A549 (cell line): ENCODE measurements at regions not wholly inside any gene's neighbourhood (a gene's known extent, or its start where the extent isn't known, plus 50 kb on each side); places are given as distances from the start of the nearest gene placed in this dataset.
A peak's percentile ranks its signal among the peaks of the same experiment; 100 is the strongest.

Experiments used
- ATAC-seq, 2 experiments: fragments of 200-7000 bp in 1 of 2; fragments of >200 bp in 1 of 2; cut with Nextera tagmentation in 1 of 2; cut with Tn5 transposase in 1 of 2; 3 replicates each; pipeline versions ENCODE4 v1.8.0 to v1.9.1; 2018 to 2020; ENCODE audit warnings: mild to moderate bottlenecking in 1 of 2, moderate library complexity in 1 of 2
- CTCF ChIA-PET: fragments of 300-600 bp; sonication (Branson Sonifier 250); formaldehyde crosslinking; extraction: SDS; loops from one replicate; lab custom pipeline; 2021; ENCODE audit warnings: antibody characterized with exemption, inconsistent platforms; lab: Yijun Ruan, JAX
- POLR2A ChIA-PET: fragments of 350-600 bp; formaldehyde crosslinking; extraction: SDS; loops from one replicate; lab custom pipeline; 2021; ENCODE audit warnings: antibody characterized with exemption, inconsistent platforms; lab: Yijun Ruan, JAX
- DNase-seq, 2 experiments: peaks; one replicate each; pipeline versions ENCODE4 v3.0.0 to v3.0.0-alpha.2; 2011 to 2016; ENCODE audit warnings: low read depth in 1 of 2, low spot score in 1 of 2
- FAIRE-seq: peaks from 2 replicates; lab custom pipeline; 2011; peaks lifted over from hg19 to GRCh38; lab: Jason Lieb, UNC
- H3K27ac ChIP-seq, 2 experiments: fragments of >200 bp; sonication (Bioruptor Twin); formaldehyde crosslinking; 3 replicates each; pipeline ENCODE4 v1.5.1; 2016 to 2017
- H3K4me1 ChIP-seq: fragments of >200 bp; sonication (Bioruptor Twin); formaldehyde crosslinking; 3 replicates; pipeline ENCODE4 v1.6.1; 2016
- H3K4me2 ChIP-seq: fragments of >200 bp; sonication (Bioruptor Twin); formaldehyde crosslinking; 3 replicates; pipeline ENCODE4 v1.6.1; 2016
- H3K4me3 ChIP-seq: fragments of >200 bp; sonication (Bioruptor Twin); formaldehyde crosslinking; 3 replicates; pipeline ENCODE4 v1.5.1; 2016
- H3K9me3 ChIP-seq: fragments of >200 bp; sonication (Bioruptor Twin); formaldehyde crosslinking; 3 replicates; pipeline ENCODE4 v1.6.1; 2016
- BHLHE40 ChIP-seq: IDR thresholded peaks from 2 replicates; pipeline ENCODE4 v1.6.1; 2012; ENCODE audit warnings: low read depth, low read length, inconsistent platforms
- EHF ChIP-seq: fragments of 250-450 bp; sonication (Bioruptor Pico); IDR thresholded peaks from 2 replicates; pipeline ENCODE4 v1.5.0; 2020; ENCODE audit warnings: mild to moderate bottlenecking
- ESRRA ChIP-seq: fragments of 150-350 bp; IDR thresholded peaks from 2 replicates; pipeline ENCODE4 v1.6.1; 2014; ENCODE audit warnings: mild to moderate bottlenecking, low read length, borderline replicate concordance
- FOXS1 ChIP-seq: fragments of 250-450 bp; sonication (Bioruptor Pico); IDR thresholded peaks from 2 replicates; pipeline ENCODE4 v1.5.0; 2020; ENCODE audit warnings: mild to moderate bottlenecking, moderate library complexity
- GATA3 ChIP-seq: IDR thresholded peaks from 2 replicates; pipeline ENCODE4 v1.6.1; 2012; ENCODE audit warnings: borderline replicate concordance
- HDAC2 ChIP-seq: fragments of 200-600 bp; sonication (generic); IDR thresholded peaks from 2 replicates; pipeline ENCODE4 v1.6.1; 2016
- HOXA7 ChIP-seq: fragments of 250-450 bp; sonication (Bioruptor Pico); IDR thresholded peaks from 2 replicates; pipeline ENCODE4 v1.5.0; 2020; ENCODE audit warnings: mild to moderate bottlenecking, moderate library complexity
- JUN ChIP-seq, 2 experiments: fragments of >200 bp; sonication (Bioruptor Twin); formaldehyde crosslinking; IDR thresholded peaks; 2 replicates in 1 of 2; 3 replicates in 1 of 2; pipeline ENCODE4 v1.6.1; 2016 to 2017
- KDM1A ChIP-seq: fragments of 200-600 bp; sonication (generic); IDR thresholded peaks from 2 replicates; pipeline ENCODE4 v1.6.1; 2016; ENCODE audit warnings: low read depth, mild to moderate bottlenecking
- KDM5A ChIP-seq: fragments of 200-600 bp; sonication (generic); IDR thresholded peaks from 2 replicates; pipeline ENCODE4 v1.6.1; 2016; ENCODE audit warnings: antibody characterized with exemption, mild to moderate bottlenecking
- MAFK ChIP-seq: fragments of 450-650 bp; IDR thresholded peaks from 2 replicates; pipeline ENCODE4 v1.6.1; 2014; ENCODE audit not compliant: partially characterized antibody
- MYC ChIP-seq: IDR thresholded peaks from 2 replicates; pipeline ENCODE4 v1.6.1; 2012; ENCODE audit warnings: mild to moderate bottlenecking, inconsistent platforms, low read length, improper control_type of control experiment, borderline replicate concordance
- POLR2AphosphoS2 ChIP-seq: conservative IDR thresholded peaks from 2 replicates; pipeline ENCODE4 v1.6.1; 2012; ENCODE audit warnings: low read length, improper control_type of control experiment, inconsistent platforms
- RAD21 ChIP-seq, 2 experiments: fragments of >200 bp in 1 of 2; sonication (Bioruptor Twin) in 1 of 2; formaldehyde crosslinking in 1 of 2; IDR thresholded peaks in 1 of 2; conservative IDR thresholded peaks in 1 of 2; 2 replicates in 1 of 2; 3 replicates in 1 of 2; pipeline ENCODE4 v1.6.1; 2012 to 2018; ENCODE audit warnings: inconsistent platforms in 1 of 2
- RFX5 ChIP-seq: fragments of 450-650 bp; IDR thresholded peaks from 2 replicates; pipeline ENCODE4 v1.7.1; 2014; ENCODE audit warnings: antibody characterized with exemption, mild to moderate bottlenecking, moderate library complexity
- RNF2 ChIP-seq: fragments of 200-600 bp; sonication (generic); IDR thresholded peaks from 2 replicates; pipeline ENCODE4 v1.6.1; 2016; ENCODE audit warnings: low read depth, mild to moderate bottlenecking, antibody characterized with exemption, moderate library complexity, borderline replicate concordance
- SMC3 ChIP-seq: fragments of >200 bp; sonication (Bioruptor Twin); formaldehyde crosslinking; IDR thresholded peaks from 3 replicates; pipeline ENCODE4 v1.6.1; 2018; ENCODE audit warnings: inconsistent platforms
- TFCP2L1 ChIP-seq: fragments of 250-450 bp; sonication (Bioruptor Pico); IDR thresholded peaks from 2 replicates; pipeline ENCODE4 v1.5.0; 2021; ENCODE audit warnings: mild to moderate bottlenecking
- TP53 ChIP-seq: fragments of 250-450 bp; sonication (Bioruptor Pico); IDR thresholded peaks from 2 replicates; pipeline ENCODE4 v1.5.0; 2021; ENCODE audit warnings: mild to moderate bottlenecking, moderate library complexity
- WGBS: methylation state at CpG from one replicate; pipeline ENCODE4 v1.1.6; 2017; ENCODE audit errors: missing lambda C conversion rate; 5-methylcytosine and 5-hydroxymethylcytosine counted together
- TF ChIP-seq, protein P1 (sequence below): fragments of >200 bp; sonication (Bioruptor Twin); formaldehyde crosslinking; IDR thresholded peaks from 3 replicates; pipeline ENCODE4 v1.5.1; 2016
- TF ChIP-seq, protein P2 (sequence below): fragments of 250-450 bp; sonication (Bioruptor Pico); IDR thresholded peaks from 2 replicates; pipeline ENCODE4 v1.5.0; 2021; ENCODE audit warnings: mild to moderate bottlenecking, moderate library complexity, borderline replicate concordance
- TF ChIP-seq, protein P3 (sequence below): fragments of >200 bp; sonication (Bioruptor Twin); formaldehyde crosslinking; IDR thresholded peaks from 2 replicates; pipeline ENCODE4 v1.6.1; 2016

DNA sequence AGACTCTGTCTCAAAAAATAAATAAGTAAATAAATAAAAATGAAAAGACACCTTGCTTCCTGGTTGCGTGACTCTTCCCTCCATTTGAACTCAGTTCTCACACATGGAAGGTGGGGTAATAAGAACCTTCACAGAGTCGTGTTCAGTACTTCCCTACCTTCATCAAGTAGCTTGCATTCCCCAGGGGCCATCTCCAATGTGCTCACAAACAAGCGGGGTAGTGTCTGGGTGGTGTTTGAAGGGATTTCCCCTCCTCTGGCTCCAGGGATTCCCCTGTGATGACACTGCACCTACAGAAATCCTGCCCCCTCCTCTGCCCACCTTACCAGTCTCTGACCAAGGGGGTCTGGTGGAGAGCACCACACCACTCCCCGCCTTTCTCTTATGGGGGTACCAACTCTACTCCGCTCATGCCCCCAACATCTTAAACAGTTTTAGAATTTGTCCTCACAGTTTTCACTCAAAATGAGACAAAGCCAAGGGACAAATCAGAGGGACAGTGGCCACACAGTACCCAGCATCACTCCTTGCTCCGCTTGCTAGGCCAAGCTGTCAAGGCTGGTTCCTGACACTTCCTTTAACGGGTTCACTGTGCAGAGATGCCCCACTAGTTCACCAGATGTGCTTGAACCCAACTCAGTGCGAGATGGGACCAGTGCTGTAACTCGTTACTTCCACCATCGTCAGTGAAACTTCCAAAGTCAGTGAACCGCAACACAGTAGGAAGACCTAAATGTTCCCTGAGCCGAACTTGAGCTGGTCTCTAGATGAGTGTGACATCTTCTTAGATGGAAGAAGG is 69.1 kb downstream of the COPRS start:
- no peak overlapping the region for H3K4me3 ChIP-seq
- H3K4me1 ChIP-seq = peaks cover 15% of the 10 kb centered on the region
- no peak for TF ChIP-seq FOXS1 (CRISPR knock-in tag)
- TF ChIP-seq KDM5A = no peak
- TF ChIP-seq POLR2AphosphoS2 = no peak
- TF ChIP-seq, protein P1, sequence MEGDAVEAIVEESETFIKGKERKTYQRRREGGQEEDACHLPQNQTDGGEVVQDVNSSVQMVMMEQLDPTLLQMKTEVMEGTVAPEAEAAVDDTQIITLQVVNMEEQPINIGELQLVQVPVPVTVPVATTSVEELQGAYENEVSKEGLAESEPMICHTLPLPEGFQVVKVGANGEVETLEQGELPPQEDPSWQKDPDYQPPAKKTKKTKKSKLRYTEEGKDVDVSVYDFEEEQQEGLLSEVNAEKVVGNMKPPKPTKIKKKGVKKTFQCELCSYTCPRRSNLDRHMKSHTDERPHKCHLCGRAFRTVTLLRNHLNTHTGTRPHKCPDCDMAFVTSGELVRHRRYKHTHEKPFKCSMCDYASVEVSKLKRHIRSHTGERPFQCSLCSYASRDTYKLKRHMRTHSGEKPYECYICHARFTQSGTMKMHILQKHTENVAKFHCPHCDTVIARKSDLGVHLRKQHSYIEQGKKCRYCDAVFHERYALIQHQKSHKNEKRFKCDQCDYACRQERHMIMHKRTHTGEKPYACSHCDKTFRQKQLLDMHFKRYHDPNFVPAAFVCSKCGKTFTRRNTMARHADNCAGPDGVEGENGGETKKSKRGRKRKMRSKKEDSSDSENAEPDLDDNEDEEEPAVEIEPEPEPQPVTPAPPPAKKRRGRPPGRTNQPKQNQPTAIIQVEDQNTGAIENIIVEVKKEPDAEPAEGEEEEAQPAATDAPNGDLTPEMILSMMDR = no peak
- no peak for TF ChIP-seq HDAC2
- TF ChIP-seq, protein P2, sequence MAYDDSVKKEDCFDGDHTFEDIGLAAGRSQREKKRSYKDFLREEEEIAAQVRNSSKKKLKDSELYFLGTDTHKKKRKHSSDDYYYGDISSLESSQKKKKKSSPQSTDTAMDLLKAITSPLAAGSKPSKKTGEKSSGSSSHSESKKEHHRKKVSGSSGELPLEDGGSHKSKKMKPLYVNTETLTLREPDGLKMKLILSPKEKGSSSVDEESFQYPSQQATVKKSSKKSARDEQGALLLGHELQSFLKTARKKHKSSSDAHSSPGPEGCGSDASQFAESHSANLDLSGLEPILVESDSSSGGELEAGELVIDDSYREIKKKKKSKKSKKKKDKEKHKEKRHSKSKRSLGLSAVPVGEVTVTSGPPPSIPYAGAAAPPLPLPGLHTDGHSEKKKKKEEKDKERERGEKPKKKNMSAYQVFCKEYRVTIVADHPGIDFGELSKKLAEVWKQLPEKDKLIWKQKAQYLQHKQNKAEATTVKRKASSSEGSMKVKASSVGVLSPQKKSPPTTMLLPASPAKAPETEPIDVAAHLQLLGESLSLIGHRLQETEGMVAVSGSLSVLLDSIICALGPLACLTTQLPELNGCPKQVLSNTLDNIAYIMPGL = no peak
- no peak for TF ChIP-seq SMC3
- TF ChIP-seq HOXA7 (CRISPR knock-in tag) = no peak
- no peak for TF ChIP-seq MAFK
- TF ChIP-seq TP53 (CRISPR knock-in tag) = no peak
- TF ChIP-seq, all 56 proteins: peak for 0
- WGBS = 79% methylated on average over 12 of the region's 12 CpGs
- ATAC-seq (no peak), FAIRE-seq (no peak), DNase-seq (no peak)
- ChIA-PET POLR2A (interaction anchor here (0.6 kb wide), 1 partner anchor 9 kb away, joined by 5 read pairs; no protein-coding TSS in a partner anchor), CTCF (interaction anchor here (0.6 to 1.8 kb wide), 3 partner anchors 9 to 18 kb away, joined by 3 to 5 read pairs (median 3); no protein-coding TSS in a partner anchor)
- Histone ChIP-seq H3K4me2 (no peak overlapping the region), H3K27ac (peak overlapping the region in 1 of 2 experiments; percentile 53; a peak in 1 of 6 replicates), H3K9me3 (no peaks in the 10 kb centered on the region)

DNA sequence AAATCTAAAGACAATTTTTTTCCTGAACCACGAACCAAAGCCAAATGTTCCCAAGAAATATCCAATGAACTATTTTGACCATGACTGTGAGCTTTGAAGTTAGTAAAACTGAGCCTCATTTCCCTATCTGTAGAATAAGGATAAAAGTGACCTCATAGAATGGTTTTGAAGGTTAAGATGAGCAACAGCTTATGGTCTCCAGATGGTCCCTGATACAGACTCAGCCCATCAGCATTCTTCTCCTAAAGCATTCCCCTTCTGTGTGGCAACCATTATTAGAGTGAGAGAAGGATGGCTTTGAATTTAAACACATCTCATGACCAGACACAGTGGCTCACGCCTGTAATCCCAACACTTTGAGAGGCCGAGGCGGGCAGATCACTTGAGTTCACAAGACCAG is 70.1 kb downstream of the COPRS start:
- POLR2A ChIA-PET = interaction anchor here (0.5 to 0.6 kb wide), 2 partner anchors 10 to 96 kb away, joined by 4 to 5 read pairs; no protein-coding TSS in a partner anchor
- CTCF ChIA-PET = interaction anchor here (1.8 kb wide), 1 partner anchor 12 kb away, joined by 5 read pairs; no protein-coding TSS in a partner anchor
- Histone ChIP-seq H3K4me3 (no peak overlapping the region), H3K9me3 (no peaks in the 10 kb centered on the region), H3K4me2 (no peak overlapping the region; the same call in 1 of the 3 replicates), H3K4me1 (peaks cover 15% of the 10 kb centered on the region), H3K27ac (peak overlapping the region in 1 of 2 experiments; percentile 53; a peak in 5 of 6 replicates)
- no peak for TF ChIP-seq ESRRA
- TF ChIP-seq TFCP2L1 (CRISPR knock-in tag) = no peak
- no peak for TF ChIP-seq BHLHE40
- no peak for TF ChIP-seq KDM1A
- TF ChIP-seq JUN (IDR thresholded peaks at IDR 0.05) = no peak
- no peak for TF ChIP-seq RNF2
- no peak for TF ChIP-seq GATA3
- no peak for TF ChIP-seq EHF (CRISPR knock-in tag)
- TF ChIP-seq RAD21 (conservative IDR thresholded peaks at IDR 0.05 in 1 of 2, IDR thresholded peaks at IDR 0.05 in 1 of 2) = no peak
- TF ChIP-seq RFX5 = no peak
- TF ChIP-seq TP53 (CRISPR knock-in tag) = no peak
- no peak for TF ChIP-seq MYC
- TF ChIP-seq FOXS1 (CRISPR knock-in tag) = no peak
- TF ChIP-seq, protein P3, sequence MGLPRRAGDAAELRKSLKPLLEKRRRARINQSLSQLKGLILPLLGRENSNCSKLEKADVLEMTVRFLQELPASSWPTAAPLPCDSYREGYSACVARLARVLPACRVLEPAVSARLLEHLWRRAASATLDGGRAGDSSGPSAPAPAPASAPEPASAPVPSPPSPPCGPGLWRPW = no peak
- 87% methylated on average over 4 of the region's 4 CpGs for WGBS
- no peak for DNase-seq
- ATAC-seq = no peak
- no peak for FAIRE-seq
